Stomach (tissue), 4 donors: ENCODE measurements at regions not wholly inside any gene's neighbourhood (a gene's known extent, or its start where the extent isn't known, plus 50 kb on each side); places are given as distances from the start of the nearest gene placed in this dataset.

Experiments
- CTCF ChIP-seq, 7 experiments: fragments of 450-650 bp in 4 of 7; fragments of 200-600 bp in 3 of 7; sonication (generic) in 3 of 7; IDR thresholded peaks; one replicate each; pipeline ENCODE4 v1.5.1; 2016 to 2019; ENCODE audit warnings: antibody characterized with exemption in 7 of 7, control low read depth in 2 of 7, mild to moderate bottlenecking in 1 of 7
- EP300 ChIP-seq: sonication (generic); formaldehyde crosslinking; IDR thresholded peaks from one replicate; pipeline ENCODE4 v1.6.1; 2017; ENCODE audit warnings: antibody characterized with exemption
- POLR2A ChIP-seq, 4 donors: fragments of 450-650 bp; IDR thresholded peaks; one replicate each; pipeline ENCODE4 v1.6.1; 2016; ENCODE audit warnings: antibody characterized with exemption in 4 of 4, control low read depth in 2 of 4, mild to moderate bottlenecking in 1 of 4, moderate library complexity in 1 of 4
- POLR2AphosphoS5 ChIP-seq, 3 donors: sonication (generic); formaldehyde crosslinking; IDR thresholded peaks; one replicate each; pipeline ENCODE4 v1.6.1; 2016; ENCODE audit warnings: antibody characterized with exemption in 3 of 3

DNA sequence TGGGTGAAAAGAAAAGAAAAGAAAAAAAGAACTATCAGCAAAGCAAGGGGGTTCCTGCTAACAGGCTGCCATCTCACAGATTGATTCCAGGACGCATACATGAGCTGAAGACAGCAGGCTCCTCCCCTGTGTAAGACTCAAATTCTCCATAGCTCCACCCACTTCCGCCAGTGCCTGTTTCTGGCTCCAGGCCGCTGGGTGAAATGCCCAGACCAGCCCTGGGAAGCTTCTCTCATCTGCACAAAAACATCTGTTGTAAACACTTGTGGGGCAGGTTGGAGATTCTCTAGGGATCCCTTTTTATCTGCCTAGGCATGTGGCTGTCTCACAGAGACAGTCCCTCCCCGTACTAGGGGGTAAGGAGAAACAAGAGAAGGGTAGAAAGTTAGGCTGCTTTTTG, 1054.4 kb upstream of the SPRY2 start:
- no peak for TF ChIP-seq CTCF (IDR thresholded peaks at IDR 0.05)
- no peak for TF ChIP-seq EP300
- no peak for TF ChIP-seq POLR2A (IDR thresholded peaks at IDR 0.05)
- no peak for TF ChIP-seq POLR2AphosphoS5 (IDR thresholded peaks at IDR 0.05)
